Suppressor macrophage treated with lipopolysaccharide for 1 hour (primary cell): ENCODE measurements at regions not wholly inside any gene's neighbourhood (a gene's known extent, or its start where the extent isn't known, plus 50 kb on each side); places are given as distances from the start of the nearest gene placed in this dataset.
"Not testable (repeated sequence)": the region's sequence is repeated elsewhere in the genome, so short reads cannot be mapped to it uniquely, and the experiment has no call there.

Source experiments
- DNase-seq, 3 donors: peaks; one replicate each; pipeline ENCODE4 v3.0.0-alpha.2; 2020 to 2022

GRCh38 chr13:104645786-104646185 is 1579.6 kb upstream of the SLC10A2 start:
- no peak for DNase-seq

- no peak for DNase-seq
Measured at GRCh38 chr13:104641309-104641708, 1575.1 kb upstream of the SLC10A2 start.

- DNase-seq = no peak
Measured at GRCh38 chr13:104635879-104636278, 1569.7 kb upstream of the SLC10A2 start.

GRCh38 chr13:104634016-104634415 is 1567.8 kb upstream of the SLC10A2 start:
- no peak for DNase-seq

DNA sequence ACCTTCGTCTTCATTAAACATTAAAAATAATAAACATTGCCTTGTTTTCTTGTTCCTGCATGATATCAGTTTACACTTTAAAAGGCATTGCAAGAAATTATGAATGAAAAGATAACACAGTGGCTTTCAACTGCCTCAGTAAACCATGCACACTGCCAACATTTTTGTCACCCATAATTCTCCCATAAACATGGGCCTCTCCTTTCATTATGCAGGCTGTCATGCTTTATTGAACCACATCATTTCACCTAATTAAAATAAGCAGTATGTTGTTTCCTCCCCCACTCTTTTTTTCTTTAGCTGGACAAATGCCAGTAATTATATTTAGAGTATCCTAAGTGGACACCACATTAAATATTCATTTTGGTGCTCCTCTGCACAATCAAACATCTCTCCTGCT is 1566.5 kb upstream of the SLC10A2 start:
- no peak for DNase-seq

- no peak for DNase-seq
Measured at GRCh38 chr13:104625201-104625600, 1559.0 kb upstream of the SLC10A2 start.

DNA sequence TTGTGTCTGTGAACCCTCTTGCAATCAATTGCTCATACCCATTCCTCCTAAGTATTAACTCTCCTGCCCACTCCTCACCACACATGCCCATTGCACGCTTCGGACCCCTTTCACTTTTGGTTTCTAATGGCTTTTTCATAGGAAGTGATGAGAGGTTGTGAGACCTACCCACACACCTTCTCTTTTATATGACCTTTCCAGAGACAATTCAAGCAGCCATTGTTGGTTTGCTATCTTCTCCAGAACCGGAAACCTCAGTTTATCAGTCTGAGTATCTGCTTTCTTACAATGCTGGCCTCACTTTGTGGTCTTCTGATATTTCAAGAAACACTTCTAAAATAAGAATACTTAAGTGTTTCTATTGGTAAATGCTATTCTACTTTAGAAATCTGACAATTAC is 1550.8 kb upstream of the SLC10A2 start:
- no peak for DNase-seq

GRCh38 chr13:104614361-104615145 is 1548.3 kb upstream of the SLC10A2 start:
- DNase-seq = no peak

- DNase-seq = no peak
Measured at GRCh38 chr13:104608331-104608730, 1542.1 kb upstream of the SLC10A2 start.

DNA sequence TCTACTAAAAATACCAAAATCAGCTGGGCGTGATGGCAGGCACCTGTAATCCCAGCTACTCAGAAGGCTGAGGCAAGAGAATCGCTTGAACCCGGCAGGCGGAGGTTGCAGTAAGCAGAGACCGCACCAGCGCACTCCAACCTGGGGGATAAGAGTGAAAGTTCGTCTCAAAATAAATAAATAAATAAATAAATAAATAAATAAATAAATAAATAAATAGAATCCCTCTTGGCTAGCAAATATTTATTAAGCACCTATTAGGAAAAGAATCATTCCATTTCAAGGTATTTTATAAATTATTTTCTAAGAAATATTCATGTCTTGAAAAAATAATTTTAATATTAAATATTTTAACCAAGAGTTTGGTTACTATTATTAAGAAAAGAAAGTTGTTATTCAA is 1539.2 kb upstream of the SLC10A2 start:
- not testable (repeated sequence) for DNase-seq

DNA sequence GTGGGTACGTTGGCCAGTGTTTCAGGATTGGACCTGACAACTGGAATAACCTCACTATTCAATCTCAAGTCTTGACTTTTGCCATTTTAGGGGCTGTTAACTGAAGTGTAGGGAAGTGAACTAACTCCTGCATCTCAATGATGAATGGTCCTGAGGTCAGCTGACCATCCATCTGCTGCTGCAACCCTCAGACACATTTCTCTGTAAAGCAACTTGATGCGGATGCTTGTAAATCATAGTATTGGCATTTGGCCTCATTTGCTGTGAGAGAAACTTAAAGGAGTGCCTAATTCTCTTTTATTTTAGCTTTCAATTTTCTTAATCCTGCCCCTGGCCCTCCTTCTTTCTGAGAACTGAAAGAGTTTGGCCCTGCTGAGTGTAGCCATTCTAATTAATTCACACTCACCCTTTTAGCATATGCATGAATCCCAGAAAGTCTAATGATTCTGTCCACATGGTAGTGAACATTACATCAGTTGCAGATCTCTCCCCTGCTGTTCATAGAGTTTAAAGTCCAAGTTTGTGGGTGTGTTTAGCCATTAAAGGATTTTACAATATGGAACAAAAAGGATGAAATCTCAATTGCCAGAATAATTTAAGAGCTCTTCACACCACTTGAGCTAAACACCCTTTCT is 1531.4 kb upstream of the SLC10A2 start:
- DNase-seq = no peak

- DNase-seq = no peak
Measured at GRCh38 chr13:104595511-104595910, 1529.3 kb upstream of the SLC10A2 start.

DNA sequence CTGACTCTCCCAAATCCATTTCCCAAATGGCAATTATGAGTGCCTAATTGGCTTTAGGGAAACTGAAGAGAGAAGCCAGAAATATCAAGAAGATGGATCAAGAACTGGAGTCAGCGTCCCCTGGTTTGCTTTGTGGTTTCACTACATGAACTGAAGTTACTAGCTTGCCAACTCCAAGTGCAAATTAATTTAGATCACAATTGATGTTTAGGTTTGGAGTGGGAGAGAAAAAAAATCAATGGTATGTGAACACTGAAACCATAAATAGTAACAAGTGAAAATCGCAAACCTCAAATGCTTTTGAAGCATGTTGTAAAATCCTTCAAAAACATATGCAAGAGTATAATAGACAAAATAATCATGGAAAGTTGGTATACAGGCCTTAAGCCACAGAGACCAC is 1528.6 kb upstream of the SLC10A2 start:
- DNase-seq = no peak

DNA sequence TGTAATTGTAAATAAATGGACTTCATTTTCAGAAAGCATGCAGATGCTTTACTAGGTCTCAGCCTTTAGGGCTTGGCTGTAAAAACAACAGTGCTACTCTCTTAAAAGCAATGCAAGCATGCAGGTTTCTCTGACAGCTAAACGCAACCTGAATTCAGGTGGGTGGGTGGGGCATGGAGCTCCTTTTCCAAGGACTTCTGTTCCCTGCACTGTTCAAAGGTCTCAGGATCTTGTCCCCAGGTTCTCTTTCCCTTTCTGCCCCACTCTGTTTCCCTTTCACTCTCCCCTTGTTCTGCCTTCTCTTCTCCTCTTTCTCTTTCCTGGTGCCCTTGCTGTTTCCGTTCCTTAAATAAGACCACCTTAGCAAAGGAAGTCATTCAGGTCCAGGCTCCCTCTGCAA is 1527.5 kb upstream of the SLC10A2 start:
- DNase-seq = no peak

DNA sequence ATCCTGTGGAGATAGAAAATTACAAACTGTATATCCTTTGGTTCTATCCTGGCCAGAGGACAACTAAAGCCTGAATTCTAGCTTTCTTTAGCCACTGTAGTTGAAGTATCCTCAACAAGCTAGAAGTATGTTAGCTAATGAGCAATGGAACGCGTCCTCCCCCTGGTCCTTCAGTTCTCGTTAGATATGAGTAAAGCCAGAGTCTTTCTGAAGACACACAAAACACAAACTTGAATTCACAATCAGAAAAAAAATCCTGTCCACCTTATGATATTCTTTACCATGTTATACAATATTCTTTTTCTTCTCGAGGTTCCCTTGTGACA is 1527.0 kb upstream of the SLC10A2 start:
- no peak for DNase-seq

- DNase-seq = no peak
Measured at GRCh38 chr13:104592545-104593250, 1526.5 kb upstream of the SLC10A2 start.

- no peak for DNase-seq
Measured at GRCh38 chr13:104592127-104592526, 1525.9 kb upstream of the SLC10A2 start.

DNA sequence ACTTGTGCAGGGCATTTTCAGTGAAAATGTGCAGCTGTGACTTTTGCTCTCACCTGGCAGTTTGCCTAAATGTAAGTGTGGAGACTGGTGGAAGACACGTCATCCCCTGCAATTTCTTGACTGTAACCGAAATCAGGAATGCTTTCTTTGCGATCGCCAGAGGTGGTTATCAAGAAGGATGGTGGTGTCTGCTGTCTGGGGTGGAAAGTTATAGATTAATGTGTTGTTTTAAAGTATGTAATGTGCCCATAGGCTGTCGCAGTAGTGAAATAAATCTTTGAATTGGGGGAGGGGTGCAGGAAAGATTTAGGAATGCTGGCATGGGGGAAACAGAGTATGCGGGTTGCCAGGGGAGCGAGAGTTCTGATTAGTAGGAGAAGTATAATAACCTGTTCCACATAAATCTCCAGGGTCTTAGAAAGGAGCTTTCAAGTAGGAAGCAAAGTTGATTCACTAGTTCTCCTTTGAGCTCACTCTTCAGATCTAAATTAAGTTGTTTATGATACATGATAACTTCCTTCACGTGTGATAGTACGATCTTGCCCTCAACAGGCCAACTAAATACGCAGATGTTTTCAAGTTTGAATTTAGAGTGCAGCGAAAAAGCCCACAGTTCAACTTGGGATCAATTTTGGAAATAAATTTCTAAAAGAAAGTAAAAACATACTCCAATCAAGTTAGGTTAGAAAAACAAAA is 1520.0 kb upstream of the SLC10A2 start:
- DNase-seq = no peak

DNA sequence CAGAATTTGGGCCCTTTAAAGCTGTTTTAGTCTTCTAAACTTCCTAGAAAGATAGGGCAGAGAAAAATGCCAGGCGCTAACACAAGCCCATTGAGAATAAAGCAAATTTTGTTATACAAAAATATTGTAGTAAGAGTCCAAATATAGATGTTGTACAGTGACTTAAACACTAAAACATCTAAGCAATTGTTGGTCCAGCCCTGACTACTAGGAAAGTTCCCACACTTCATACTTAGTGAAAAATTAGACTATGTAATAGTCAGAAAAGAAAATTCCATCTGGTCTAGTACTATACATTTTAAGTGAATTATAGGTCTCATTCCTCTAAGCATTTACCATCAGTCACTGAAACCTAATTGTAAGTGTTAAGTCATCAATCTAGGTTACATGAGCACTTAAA is 1518.3 kb upstream of the SLC10A2 start:
- no peak for DNase-seq

- no peak for DNase-seq
Measured at GRCh38 chr13:104580931-104581330, 1514.7 kb upstream of the SLC10A2 start.

- DNase-seq = no peak
Measured at GRCh38 chr13:104577071-104577815, 1511.0 kb upstream of the SLC10A2 start.

- no peak for DNase-seq
Measured at GRCh38 chr13:104571893-104572229, 1505.6 kb upstream of the SLC10A2 start.
